NB4 (cell line): ENCODE measurements at regions not wholly inside any gene's neighbourhood (a gene's known extent, or its start where the extent isn't known, plus 50 kb on each side); places are given as distances from the start of the nearest gene placed in this dataset.
A peak's percentile ranks its signal among the peaks of the same experiment; 100 is the strongest.
"Not testable (repeated sequence)": the region's sequence is repeated elsewhere in the genome, so short reads cannot be mapped to it uniquely, and the experiment has no call there.

Source experiments
- DNase-seq: peaks from one replicate; pipeline ENCODE4 v3.0.0; 2010; ENCODE audit warnings: low read depth
- H3K4me3 ChIP-seq: one replicate; pipeline ENCODE4 v1.5.1; 2011; ENCODE audit warnings: mild to moderate bottlenecking, low read depth, low read length, moderate library complexity
- CTCF ChIP-seq: IDR thresholded peaks from one replicate; pipeline ENCODE4 v1.5.1; 2012; ENCODE audit warnings: low read depth, low read length
- MYC ChIP-seq: IDR thresholded peaks from 2 replicates; pipeline ENCODE4 v1.6.1; 2011; ENCODE audit warnings: low read depth, low read length
- POLR2A ChIP-seq: IDR thresholded peaks from 2 replicates; pipeline ENCODE4 v1.6.1; 2011; ENCODE audit warnings: mild to moderate bottlenecking; ENCODE audit not compliant: insufficient read length; ENCODE audit errors: extremely low read depth
- TF ChIP-seq, protein P1 (sequence below): IDR thresholded peaks from 2 replicates; pipeline ENCODE4 v1.6.1; 2011; ENCODE audit warnings: low read depth, low read length

DNA sequence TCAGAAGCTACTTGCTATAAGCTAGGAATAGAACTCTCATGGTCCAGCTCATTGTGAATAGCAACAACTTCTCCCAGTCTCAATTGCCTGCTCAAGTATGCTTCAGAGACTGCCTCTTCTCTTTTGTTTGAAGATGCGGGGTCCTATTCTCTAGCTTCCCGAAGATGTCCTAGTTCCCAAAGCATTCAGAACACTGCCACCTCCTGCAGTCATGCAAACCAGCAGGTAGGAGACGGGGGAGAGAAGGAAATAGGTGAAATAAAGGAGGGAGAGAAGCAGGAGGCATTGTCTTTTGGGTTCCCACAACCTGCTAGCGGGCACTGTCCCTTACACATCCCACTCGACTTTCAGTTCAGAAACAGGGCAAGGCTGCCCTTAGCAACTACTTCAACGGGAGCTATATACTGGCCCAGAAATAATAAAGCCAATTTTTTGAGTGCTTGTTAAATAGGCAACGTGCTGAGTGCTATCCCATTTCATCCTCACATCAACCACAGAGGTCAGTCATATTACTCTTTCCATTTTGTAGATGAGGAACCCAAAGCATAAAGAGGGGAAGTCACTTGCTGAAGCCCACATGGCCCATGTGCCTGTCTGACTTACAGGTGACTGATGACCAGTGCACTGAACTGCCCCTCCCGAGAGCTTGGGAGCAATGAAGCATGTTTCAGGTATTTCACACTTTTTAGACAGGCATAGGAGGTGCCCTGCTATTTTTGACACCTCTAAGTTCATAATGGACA is 61.9 kb upstream of the ATXN1 start:
- TF ChIP-seq POLR2A, result no peak
- no peak overlapping the region for H3K4me3 ChIP-seq
- no peak for DNase-seq

- TF ChIP-seq CTCF (no peak), MYC (no peak), POLR2A (no peak)
- TF ChIP-seq, protein P1, sequence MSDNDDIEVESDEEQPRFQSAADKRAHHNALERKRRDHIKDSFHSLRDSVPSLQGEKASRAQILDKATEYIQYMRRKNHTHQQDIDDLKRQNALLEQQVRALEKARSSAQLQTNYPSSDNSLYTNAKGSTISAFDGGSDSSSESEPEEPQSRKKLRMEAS, result no peak
- DNase-seq, result no peak
- H3K4me3 ChIP-seq, result no peak overlapping the region
Measured at GRCh38 chr6:16822529-16822928, 61.3 kb upstream of the ATXN1 start.

GRCh38 chr6:16821834-16822264 is 60.6 kb upstream of the ATXN1 start:
- TF ChIP-seq CTCF, result no peak
- TF ChIP-seq MYC, result no peak
- TF ChIP-seq, protein P1, result no peak
- no peak for TF ChIP-seq POLR2A
- no peak for DNase-seq
- no peak overlapping the region for H3K4me3 ChIP-seq

DNA sequence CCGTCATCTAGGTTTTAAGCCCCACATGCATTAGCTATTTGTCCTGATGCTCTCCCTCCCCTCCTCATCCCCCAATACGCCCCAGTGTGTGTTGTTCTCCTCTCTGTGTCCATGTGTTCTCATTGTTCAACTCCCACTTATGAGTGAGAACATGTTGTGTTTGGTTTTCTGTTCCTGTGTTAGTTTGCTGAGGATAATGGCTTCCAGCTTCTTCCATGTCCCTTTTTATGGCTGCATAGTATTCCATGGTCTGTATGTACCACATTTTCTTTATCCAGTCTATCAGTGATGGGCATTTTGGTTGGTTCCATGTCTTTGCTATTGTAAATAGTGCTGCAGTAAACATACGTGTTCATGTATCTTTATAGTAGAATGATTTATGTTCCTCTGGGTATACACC is 59.0 kb upstream of the ATXN1 start:
- H3K4me3 ChIP-seq, DNase-seq: not testable (repeated sequence)

- no peak for TF ChIP-seq MYC
- TF ChIP-seq, protein P1, result no peak
- peak; percentile 46 for TF ChIP-seq CTCF
- H3K4me3 ChIP-seq, result no peak overlapping the region
- peak; percentile 39 for DNase-seq
Measured at GRCh38 chr6:16819752-16820151, 58.5 kb upstream of the ATXN1 start.

DNA sequence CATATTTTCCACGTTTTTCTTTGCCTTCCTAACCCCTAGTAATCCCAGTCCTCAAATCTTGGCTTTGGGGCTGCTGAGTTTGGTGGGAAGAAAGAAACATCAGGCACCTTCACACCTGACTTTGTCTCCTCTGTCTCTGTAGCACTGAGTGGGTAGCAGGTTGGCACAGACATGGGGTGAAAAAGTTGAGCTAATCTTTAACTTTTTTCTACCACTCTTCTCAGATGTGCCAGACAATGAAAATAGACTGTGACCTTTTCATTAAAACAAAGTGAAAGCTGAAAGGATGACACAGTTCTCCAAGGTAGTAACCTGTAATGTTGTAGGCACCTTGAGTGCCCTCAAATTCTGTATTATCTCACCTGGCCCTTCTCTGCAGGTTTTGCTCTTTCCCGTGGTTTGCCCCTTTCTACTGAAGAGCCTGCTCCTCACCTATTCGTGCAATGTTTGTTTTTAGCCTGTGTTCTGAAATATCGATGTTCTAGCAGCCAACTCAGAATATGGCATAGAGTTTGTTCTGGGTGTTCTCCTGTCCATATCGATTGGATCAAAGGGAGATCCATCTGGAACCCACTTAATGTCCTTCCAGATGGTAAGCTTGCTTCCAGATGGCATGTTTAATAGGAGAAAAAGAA is 57.8 kb upstream of the ATXN1 start:
- TF ChIP-seq, protein P1, result no peak
- TF ChIP-seq POLR2A, result no peak
- TF ChIP-seq CTCF, result no peak
- TF ChIP-seq MYC, result no peak
- H3K4me3 ChIP-seq, result no peak overlapping the region
- DNase-seq, result no peak

GRCh38 chr6:16817594-16817993 is 56.3 kb upstream of the ATXN1 start:
- no peak for DNase-seq
- no peak overlapping the region for H3K4me3 ChIP-seq
- no peak for TF ChIP-seq POLR2A
- TF ChIP-seq, protein P1, result no peak
- TF ChIP-seq MYC, result no peak
- no peak for TF ChIP-seq CTCF
